ENCODE measurements at regions not wholly inside any gene's neighbourhood (a gene's known extent, or its start where the extent isn't known, plus 50 kb on each side); places are given as distances from the start of the nearest gene placed in this dataset.
"Not testable (repeated sequence)": the region's sequence is repeated elsewhere in the genome, so short reads cannot be mapped to it uniquely, and the experiment has no call there.

GRCh38 chr9:42430674-42431615 is 247.5 kb downstream of the SPATA31A6 start:
- H3K4me3 ChIP-seq (ENCODE audit: low read depth, low read length): not testable (repeated sequence)
- peak; percentile 1 for DNase-seq (ENCODE audit: low read depth)

DNA sequence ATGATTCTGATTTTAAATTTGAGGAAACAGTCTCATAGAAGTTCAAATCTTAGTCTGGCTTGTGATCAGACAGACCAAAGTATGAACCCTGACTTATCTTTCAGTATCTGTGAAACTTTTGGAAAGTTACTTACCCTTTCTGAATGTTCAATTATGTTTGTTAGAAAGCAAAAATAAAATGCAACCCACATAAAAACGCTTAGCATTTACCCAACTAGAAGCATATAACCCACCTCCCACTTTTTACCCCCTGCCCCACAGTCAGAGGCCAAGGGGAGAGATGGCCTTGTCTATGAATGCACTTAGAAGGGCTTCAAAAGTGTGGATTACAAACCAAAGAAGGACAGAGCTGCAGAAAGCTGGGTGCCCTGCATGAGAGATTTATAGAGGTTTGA is 248.2 kb downstream of the SPATA31A6 start:
- DNase-seq (ENCODE audit: low read depth): not testable (repeated sequence)

DNA sequence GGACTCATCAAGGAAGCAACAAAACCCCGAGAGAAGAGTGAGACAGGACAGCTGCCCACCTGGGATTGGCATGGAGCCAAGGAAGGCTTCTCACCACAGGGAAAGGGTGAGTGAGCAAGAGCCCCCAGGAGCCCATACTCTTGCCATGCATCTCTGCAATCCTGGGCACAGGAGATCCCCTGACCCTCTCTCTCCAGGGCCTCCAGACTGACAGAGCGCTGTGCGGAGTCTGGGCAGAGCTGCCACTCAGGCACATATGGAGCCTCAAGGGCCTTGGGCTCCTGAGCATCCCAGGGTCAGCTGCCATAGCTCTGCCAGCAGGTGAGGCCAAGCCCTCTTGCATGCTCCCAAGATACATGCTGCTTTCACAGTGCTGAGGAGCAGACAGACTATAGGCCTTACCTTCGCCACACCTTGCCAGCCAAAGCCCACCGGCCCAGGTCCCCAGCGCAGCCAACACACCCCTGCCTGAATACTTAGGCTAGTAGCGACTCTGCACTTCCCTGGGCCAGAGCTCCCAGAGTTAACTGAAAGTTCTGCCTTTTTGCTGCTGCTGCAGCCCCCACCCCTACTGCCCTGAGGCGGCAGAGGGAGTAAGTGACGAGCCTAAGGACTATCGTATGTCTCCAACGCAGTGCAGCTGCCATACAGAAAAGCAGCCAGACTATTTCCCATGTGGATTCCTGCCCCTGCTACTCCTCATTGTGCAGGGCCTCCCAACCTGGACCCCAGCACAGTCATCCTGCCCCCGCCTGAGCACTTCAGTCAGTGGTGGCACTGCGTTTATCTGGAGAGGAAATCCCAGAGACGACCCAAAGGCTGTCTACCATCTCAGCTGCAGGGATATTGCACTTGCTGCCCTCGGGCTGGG is 251.6 kb downstream of the SPATA31A6 start:
- not testable (repeated sequence) for H3K4me3 ChIP-seq (ENCODE audit: low read depth, low read length); DNase-seq (ENCODE audit: low read depth)

More for the DNA sequence above, 248.2 kb downstream of the SPATA31A6 start:
- not testable (repeated sequence) for H3K4me3 ChIP-seq (ENCODE audit: low read depth, low read length)

DNA sequence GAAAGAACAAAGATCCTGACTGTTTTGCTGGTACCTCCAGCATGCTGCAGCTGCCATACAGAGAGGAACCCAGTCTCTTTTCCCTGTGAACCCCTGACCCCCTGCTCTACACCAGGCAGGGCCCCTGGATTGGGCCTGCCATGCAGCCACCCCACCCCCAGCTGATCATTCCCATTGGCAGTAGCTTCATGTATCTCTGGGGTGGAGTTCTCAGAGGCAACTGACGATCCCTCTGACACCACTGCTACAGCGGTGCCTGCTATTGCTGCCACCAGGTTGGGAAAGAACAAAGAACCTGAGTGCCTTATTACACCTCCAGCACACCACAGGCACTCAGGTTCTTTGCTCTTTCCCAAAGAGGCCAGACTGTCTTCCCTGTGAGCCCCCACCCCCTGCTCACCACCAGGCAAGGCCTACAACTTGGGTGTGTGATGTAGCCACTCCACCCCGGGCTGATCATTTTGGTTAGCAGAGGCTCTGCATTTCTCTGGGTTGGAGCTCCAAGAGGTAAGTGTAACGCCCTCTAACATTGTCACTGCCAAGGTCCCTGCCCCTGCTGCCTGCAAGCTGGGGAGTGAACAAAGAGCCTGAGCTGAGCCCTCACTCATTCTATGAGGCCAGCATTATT is 252.4 kb downstream of the SPATA31A6 start:
- not testable (repeated sequence) for DNase-seq (ENCODE audit: low read depth)

GRCh38 chr9:42437057-42437759 is 253.7 kb downstream of the SPATA31A6 start:
- not testable (repeated sequence) for H3K4me3 ChIP-seq (ENCODE audit: low read depth, low read length); DNase-seq (ENCODE audit: low read depth)

More for the DNA sequence above, 252.4 kb downstream of the SPATA31A6 start:
- not testable (repeated sequence) for H3K4me3 ChIP-seq (ENCODE audit: low read depth, low read length)

- DNase-seq (ENCODE audit: low read depth); H3K4me3 ChIP-seq (ENCODE audit: low read depth, low read length): not testable (repeated sequence)
These were observed 259.2 kb downstream of the SPATA31A6 start for GRCh38 chr9:42442680-42443079.

GRCh38 chr9:42443414-42443813 is 260.0 kb downstream of the SPATA31A6 start:
- not testable (repeated sequence) for H3K4me3 ChIP-seq (ENCODE audit: low read depth, low read length)
- DNase-seq (ENCODE audit: low read depth): peak; percentile 4

DNA sequence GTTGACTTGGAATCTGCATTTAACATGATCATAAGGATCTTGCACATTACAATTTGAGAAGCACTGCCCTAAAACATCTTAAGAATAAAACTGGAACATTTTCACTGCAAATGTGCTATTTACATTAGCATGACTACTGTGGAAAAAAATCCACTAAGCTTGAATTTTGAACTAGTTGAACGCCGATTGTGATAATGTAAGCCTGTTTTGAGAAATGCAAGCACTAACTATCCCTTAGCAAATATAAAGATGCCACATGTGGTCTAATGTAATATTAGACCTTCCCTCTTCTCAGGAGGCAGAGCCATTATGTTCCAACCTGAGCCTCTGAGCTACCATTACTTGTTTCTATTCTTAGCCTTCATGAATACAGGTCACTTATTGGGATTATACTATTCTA is 278.0 kb downstream of the SPATA31A6 start:
- H3K4me3 ChIP-seq (ENCODE audit: low read depth, low read length); DNase-seq (ENCODE audit: low read depth): not testable (repeated sequence)

DNA sequence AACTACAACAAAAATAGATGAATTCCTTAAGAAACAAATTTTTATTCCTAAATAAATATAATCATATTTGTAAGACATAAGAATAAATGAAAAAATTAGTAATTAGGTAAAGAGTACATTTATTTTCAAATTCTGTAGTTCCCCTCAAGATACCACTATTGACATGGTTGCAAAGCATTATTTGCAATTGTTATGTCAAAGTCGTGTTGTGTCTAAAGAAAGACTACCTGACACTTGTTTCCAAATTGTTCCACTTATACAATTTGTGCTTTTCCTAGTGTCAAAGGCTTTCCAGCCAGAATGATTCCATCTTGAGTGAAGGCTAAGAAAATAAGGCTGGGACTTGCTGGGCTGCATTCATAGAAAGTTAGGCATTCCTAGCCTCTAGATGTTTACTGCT is 278.4 kb downstream of the SPATA31A6 start:
- DNase-seq (ENCODE audit: low read depth); H3K4me3 ChIP-seq (ENCODE audit: low read depth, low read length): not testable (repeated sequence)

- DNase-seq (ENCODE audit: low read depth); H3K4me3 ChIP-seq (ENCODE audit: low read depth, low read length): not testable (repeated sequence)
These were observed 280.5 kb downstream of the SPATA31A6 start for GRCh38 chr9:42463981-42464380.

DNA sequence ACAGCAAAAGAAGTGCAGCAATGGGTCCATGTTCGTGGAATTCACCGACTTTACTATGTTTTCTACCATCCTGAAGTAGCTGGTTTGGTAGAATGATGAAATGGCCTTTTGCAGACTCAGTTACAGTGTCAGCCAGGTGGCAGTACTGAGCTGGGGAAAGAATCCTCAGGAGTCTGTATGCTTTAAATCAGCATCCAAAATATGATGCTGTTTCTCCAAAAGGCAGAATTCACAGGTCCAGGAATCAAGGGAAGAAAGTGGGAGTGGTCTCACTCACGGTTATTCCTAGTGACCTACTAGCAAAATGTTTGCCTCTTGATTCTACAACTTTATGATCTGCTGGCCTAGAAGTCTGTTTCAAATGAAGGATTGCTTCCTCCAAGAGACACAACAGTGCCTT is 287.1 kb downstream of the SPATA31A6 start:
- TF ChIP-seq, protein P1, sequence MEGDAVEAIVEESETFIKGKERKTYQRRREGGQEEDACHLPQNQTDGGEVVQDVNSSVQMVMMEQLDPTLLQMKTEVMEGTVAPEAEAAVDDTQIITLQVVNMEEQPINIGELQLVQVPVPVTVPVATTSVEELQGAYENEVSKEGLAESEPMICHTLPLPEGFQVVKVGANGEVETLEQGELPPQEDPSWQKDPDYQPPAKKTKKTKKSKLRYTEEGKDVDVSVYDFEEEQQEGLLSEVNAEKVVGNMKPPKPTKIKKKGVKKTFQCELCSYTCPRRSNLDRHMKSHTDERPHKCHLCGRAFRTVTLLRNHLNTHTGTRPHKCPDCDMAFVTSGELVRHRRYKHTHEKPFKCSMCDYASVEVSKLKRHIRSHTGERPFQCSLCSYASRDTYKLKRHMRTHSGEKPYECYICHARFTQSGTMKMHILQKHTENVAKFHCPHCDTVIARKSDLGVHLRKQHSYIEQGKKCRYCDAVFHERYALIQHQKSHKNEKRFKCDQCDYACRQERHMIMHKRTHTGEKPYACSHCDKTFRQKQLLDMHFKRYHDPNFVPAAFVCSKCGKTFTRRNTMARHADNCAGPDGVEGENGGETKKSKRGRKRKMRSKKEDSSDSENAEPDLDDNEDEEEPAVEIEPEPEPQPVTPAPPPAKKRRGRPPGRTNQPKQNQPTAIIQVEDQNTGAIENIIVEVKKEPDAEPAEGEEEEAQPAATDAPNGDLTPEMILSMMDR (IDR thresholded peaks at IDR 0.05; ENCODE audit: low read depth, low read length): peak; percentile 35
- not testable (repeated sequence) for H3K4me3 ChIP-seq (ENCODE audit: low read depth, low read length)
- peak; percentile 14 for DNase-seq (ENCODE audit: low read depth)

GRCh38 chr9:42490989-42491388 is 307.5 kb downstream of the SPATA31A6 start:
- DNase-seq (ENCODE audit: low read depth); H3K4me3 ChIP-seq (ENCODE audit: low read depth, low read length): not testable (repeated sequence)

DNA sequence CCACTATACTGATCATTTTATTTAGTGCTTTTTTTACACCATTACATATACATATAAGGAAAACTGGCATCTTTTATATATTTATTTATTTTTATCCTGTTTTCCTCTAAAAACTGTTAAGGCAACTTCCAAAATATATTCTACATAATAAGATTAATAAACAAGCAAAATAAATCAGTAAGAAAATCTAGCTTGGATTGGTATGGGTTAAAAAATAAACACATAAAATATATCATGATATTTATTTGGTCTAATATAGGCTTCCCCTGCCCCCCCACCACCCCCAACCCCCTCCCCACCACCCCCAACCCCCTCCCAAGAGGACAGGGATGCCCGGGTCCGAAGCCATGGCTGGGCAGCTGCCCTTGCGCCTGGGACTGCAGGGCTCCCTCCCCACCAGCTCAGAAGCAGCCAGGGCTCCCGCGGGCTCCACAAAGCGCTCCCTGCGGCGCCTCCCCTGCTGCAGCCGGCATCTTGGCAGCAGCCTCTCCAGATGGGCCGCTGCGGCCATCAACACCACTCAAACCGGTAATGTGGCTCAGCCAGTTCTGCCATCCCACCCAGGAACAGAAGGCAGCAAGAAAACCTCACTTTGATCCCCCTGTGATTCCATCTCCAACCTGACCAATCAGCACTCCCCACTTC is 319.3 kb downstream of the SPATA31A6 start:
- not testable (repeated sequence) for DNase-seq (ENCODE audit: low read depth); H3K4me3 ChIP-seq (ENCODE audit: low read depth, low read length)

GRCh38 chr9:42508111-42508510 is 324.7 kb downstream of the SPATA31A6 start:
- not testable (repeated sequence) for DNase-seq (ENCODE audit: low read depth); H3K4me3 ChIP-seq (ENCODE audit: low read depth, low read length)

- H3K4me3 ChIP-seq (ENCODE audit: low read depth, low read length); DNase-seq (ENCODE audit: low read depth): not testable (repeated sequence)
These were observed 330.1 kb downstream of the SPATA31A6 start for GRCh38 chr9:42513535-42513934.

- not testable (repeated sequence) for H3K4me3 ChIP-seq (ENCODE audit: low read depth, low read length); DNase-seq (ENCODE audit: low read depth)
These were observed 351.0 kb downstream of the SPATA31A6 start for GRCh38 chr9:42534325-42534983.
